ENCODE measurements at regions not wholly inside any gene's neighbourhood (a gene's known extent, or its start where the extent isn't known, plus 50 kb on each side); places are given as distances from the start of the nearest gene placed in this dataset.

GRCh38 chr14:34277191-34277590 is 184.8 kb downstream of the SPTSSA start:
- TF ChIP-seq EZH2 (IDR thresholded peaks at IDR 0.05; ENCODE audit: borderline replicate concordance, insufficient read depth, low read length, poor library complexity, severe bottlenecking) (no peak), EP300 (conservative IDR thresholded peaks at IDR 0.05; ENCODE audit: poor library complexity, severe bottlenecking) (no peak)
- TF ChIP-seq, protein P1, sequence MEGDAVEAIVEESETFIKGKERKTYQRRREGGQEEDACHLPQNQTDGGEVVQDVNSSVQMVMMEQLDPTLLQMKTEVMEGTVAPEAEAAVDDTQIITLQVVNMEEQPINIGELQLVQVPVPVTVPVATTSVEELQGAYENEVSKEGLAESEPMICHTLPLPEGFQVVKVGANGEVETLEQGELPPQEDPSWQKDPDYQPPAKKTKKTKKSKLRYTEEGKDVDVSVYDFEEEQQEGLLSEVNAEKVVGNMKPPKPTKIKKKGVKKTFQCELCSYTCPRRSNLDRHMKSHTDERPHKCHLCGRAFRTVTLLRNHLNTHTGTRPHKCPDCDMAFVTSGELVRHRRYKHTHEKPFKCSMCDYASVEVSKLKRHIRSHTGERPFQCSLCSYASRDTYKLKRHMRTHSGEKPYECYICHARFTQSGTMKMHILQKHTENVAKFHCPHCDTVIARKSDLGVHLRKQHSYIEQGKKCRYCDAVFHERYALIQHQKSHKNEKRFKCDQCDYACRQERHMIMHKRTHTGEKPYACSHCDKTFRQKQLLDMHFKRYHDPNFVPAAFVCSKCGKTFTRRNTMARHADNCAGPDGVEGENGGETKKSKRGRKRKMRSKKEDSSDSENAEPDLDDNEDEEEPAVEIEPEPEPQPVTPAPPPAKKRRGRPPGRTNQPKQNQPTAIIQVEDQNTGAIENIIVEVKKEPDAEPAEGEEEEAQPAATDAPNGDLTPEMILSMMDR (IDR thresholded peaks at IDR 0.05; ENCODE audit: poor library complexity, severe bottlenecking): no peak
